ENCODE measurements at regions not wholly inside any gene's neighbourhood (a gene's known extent, or its start where the extent isn't known, plus 50 kb on each side); places are given as distances from the start of the nearest gene placed in this dataset.

DNA sequence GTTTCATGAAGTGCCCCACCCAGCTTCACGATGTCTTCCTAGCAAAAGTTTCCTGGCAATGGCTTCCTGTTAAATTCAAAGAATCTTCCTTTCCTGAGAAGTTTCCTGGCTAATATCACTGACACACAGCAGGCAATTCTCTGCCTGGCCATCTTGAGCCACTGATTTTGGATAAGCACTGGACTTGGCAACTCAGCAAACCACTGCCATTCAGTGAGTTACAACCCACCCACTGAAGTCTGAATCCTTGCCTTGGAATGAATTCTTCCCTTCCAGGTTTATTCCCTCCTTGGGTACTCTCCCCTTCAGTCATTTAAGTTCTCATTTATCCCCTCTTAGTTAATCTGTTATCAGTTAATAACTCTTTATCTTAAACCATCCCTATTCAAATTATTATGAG, 426.0 kb downstream of the MBD2 start:
- Histone ChIP-seq H3K27ac (ENCODE audit: insufficient read depth, low read length) (no peak overlapping the region), H4K20me1 (ENCODE audit: insufficient read depth, low read length) (no peaks in the 10 kb centered on the region), H3K4me2 (ENCODE audit: low read depth, low read length) (no peak overlapping the region), H4K91ac (ENCODE audit: insufficient read depth, low read depth, low read length) (no peak overlapping the region), H3K36me3 (ENCODE audit: control insufficient read depth, insufficient read depth, low read length) (no peaks in the 10 kb centered on the region), H4K8ac (ENCODE audit: low read depth in 2 of 2, low read length in 2 of 2) (no peak overlapping the region), H3K27me3 (ENCODE audit: control insufficient read depth, insufficient read depth, low read length) (no peaks in the 10 kb centered on the region), H2AK5ac (ENCODE audit: low read depth, low read length) (no peak overlapping the region), H2BK20ac (ENCODE audit: low read depth, low read length) (no peak overlapping the region), H3K9ac (ENCODE audit: low read depth, low read length) (no peak overlapping the region), H3K4me3 (ENCODE audit: insufficient read depth, low read depth, low read length) (no peak overlapping the region), H3K79me1 (ENCODE audit: low read depth in 1 of 2, low read length in 2 of 2) (no peaks in the 10 kb centered on the region), H4K5ac (ENCODE audit: low read depth, low read length) (no peak overlapping the region), H2AK9ac (replicated peaks; ENCODE audit: low read depth, low read length, poor library complexity) (no peak overlapping the region), H3K23ac (ENCODE audit: low read depth, low read length) (no peak overlapping the region), H3K14ac (replicated peaks; ENCODE audit: low read depth, low read length) (no peak overlapping the region), H3K9me1 (ENCODE audit: insufficient read depth, low read length) (no peaks in the 10 kb centered on the region), H2BK120ac (ENCODE audit: low read depth, low read length) (no peak overlapping the region), H2AFZ (replicated peaks; ENCODE audit: low read length, poor library complexity) (no peak overlapping the region), H2BK15ac (ENCODE audit: low read depth, low read length) (no peak overlapping the region), H3K18ac (ENCODE audit: low read depth, low read length) (no peak overlapping the region), H3K56ac (ENCODE audit: extremely low read depth, insufficient read depth, low read length) (no peak overlapping the region), H2BK5ac (ENCODE audit: low read depth, low read length, poor library complexity, severe bottlenecking) (no peak overlapping the region), H3K9me3 (ENCODE audit: control insufficient read depth, insufficient read depth, low read length) (peaks cover 5% of the 10 kb centered on the region; the same call in 1 of the 2 replicates), H3K4me1 (ENCODE audit: control insufficient read depth, insufficient read depth, low read length) (no peaks in the 10 kb centered on the region), H3K4ac (ENCODE audit: low read depth, low read length) (no peak overlapping the region)
- ATAC-seq (ENCODE audit: low read depth) (no peak), DNase-seq (no peak)
- BruUV-seq (replicated peaks): no TSS peak
- CTCF ChIA-PET: no interaction called here
- intact Hi-C loops (cut with micrococcal nuclease): no loop called here
- no CpG with 5 or more reads among the region's 1 CpG for WGBS, 2 experiments (ENCODE audit: extremely low coverage in 2 of 2, insufficient read length in 1 of 2)
- in situ Hi-C loops (cut with MboI; ENCODE audit: low sequenced_read_pairs): no loop called here
- dilution Hi-C loops (cut with HindIII; ENCODE audit: low sequenced_read_pairs, unreplicated experiment): no loop called here
- TF ChIP-seq, protein P1, sequence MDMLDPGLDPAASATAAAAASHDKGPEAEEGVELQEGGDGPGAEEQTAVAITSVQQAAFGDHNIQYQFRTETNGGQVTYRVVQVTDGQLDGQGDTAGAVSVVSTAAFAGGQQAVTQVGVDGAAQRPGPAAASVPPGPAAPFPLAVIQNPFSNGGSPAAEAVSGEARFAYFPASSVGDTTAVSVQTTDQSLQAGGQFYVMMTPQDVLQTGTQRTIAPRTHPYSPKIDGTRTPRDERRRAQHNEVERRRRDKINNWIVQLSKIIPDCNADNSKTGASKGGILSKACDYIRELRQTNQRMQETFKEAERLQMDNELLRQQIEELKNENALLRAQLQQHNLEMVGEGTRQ (IDR thresholded peaks at IDR 0.05; ENCODE audit: low read depth, low read length): no peak
- TF ChIP-seq RAD21 (IDR thresholded peaks at IDR 0.05; ENCODE audit: low read length) (no peak), MXI1 (IDR thresholded peaks at IDR 0.05; ENCODE audit: borderline replicate concordance, low read depth, low read length) (no peak), POLR2A (IDR thresholded peaks at IDR 0.05; ENCODE audit: low read depth, low read length) (no peak), FOS (IDR thresholded peaks at IDR 0.05; ENCODE audit: low read depth, low read length) (no peak), NFE2L2 (IDR thresholded peaks at IDR 0.05; ENCODE audit: low read depth, low read length) (no peak), MAFK (IDR thresholded peaks at IDR 0.05; ENCODE audit: low read depth, low read length) (no peak), CHD1 (IDR thresholded peaks at IDR 0.05; ENCODE audit: low read depth, low read length) (no peak), MAZ (IDR thresholded peaks at IDR 0.05; ENCODE audit: borderline replicate concordance, low read depth, low read length) (no peak), BHLHE40 (IDR thresholded peaks at IDR 0.05; ENCODE audit: low read depth, low read length) (no peak), RFX5 (IDR thresholded peaks at IDR 0.05; ENCODE audit: low read depth, low read length) (no peak), SMC3 (IDR thresholded peaks at IDR 0.05; ENCODE audit: low read depth, low read length) (no peak), RCOR1 (IDR thresholded peaks at IDR 0.05; ENCODE audit: insufficient replicate concordance, low read length) (no peak), CEBPB (IDR thresholded peaks at IDR 0.05; ENCODE audit: low read depth, low read length) (no peak)
- TF ChIP-seq, protein P2, sequence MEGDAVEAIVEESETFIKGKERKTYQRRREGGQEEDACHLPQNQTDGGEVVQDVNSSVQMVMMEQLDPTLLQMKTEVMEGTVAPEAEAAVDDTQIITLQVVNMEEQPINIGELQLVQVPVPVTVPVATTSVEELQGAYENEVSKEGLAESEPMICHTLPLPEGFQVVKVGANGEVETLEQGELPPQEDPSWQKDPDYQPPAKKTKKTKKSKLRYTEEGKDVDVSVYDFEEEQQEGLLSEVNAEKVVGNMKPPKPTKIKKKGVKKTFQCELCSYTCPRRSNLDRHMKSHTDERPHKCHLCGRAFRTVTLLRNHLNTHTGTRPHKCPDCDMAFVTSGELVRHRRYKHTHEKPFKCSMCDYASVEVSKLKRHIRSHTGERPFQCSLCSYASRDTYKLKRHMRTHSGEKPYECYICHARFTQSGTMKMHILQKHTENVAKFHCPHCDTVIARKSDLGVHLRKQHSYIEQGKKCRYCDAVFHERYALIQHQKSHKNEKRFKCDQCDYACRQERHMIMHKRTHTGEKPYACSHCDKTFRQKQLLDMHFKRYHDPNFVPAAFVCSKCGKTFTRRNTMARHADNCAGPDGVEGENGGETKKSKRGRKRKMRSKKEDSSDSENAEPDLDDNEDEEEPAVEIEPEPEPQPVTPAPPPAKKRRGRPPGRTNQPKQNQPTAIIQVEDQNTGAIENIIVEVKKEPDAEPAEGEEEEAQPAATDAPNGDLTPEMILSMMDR (conservative IDR thresholded peaks at IDR 0.05; ENCODE audit: low read depth, low read length): no peak
- TF ChIP-seq, protein P3, sequence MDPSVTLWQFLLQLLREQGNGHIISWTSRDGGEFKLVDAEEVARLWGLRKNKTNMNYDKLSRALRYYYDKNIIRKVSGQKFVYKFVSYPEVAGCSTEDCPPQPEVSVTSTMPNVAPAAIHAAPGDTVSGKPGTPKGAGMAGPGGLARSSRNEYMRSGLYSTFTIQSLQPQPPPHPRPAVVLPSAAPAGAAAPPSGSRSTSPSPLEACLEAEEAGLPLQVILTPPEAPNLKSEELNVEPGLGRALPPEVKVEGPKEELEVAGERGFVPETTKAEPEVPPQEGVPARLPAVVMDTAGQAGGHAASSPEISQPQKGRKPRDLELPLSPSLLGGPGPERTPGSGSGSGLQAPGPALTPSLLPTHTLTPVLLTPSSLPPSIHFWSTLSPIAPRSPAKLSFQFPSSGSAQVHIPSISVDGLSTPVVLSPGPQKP (IDR thresholded peaks at IDR 0.05; ENCODE audit: borderline replicate concordance, low read depth, low read length): no peak
- POLR2A ChIA-PET (ENCODE audit: unreplicated experiment): no interaction called here

Data from IMR-90 (cell line).